IPS-NIHi11 (cell line): ENCODE measurements at regions not wholly inside any gene's neighbourhood (a gene's known extent, or its start where the extent isn't known, plus 50 kb on each side); places are given as distances from the start of the nearest gene placed in this dataset.
"Not testable (repeated sequence)": the region's sequence is repeated elsewhere in the genome, so short reads cannot be mapped to it uniquely, and the experiment has no call there.

Experiments used
- DNase-seq: peaks from one replicate; pipeline ENCODE4 v3.0.0; 2012; ENCODE audit warnings: mixed read lengths, low spot score

DNA sequence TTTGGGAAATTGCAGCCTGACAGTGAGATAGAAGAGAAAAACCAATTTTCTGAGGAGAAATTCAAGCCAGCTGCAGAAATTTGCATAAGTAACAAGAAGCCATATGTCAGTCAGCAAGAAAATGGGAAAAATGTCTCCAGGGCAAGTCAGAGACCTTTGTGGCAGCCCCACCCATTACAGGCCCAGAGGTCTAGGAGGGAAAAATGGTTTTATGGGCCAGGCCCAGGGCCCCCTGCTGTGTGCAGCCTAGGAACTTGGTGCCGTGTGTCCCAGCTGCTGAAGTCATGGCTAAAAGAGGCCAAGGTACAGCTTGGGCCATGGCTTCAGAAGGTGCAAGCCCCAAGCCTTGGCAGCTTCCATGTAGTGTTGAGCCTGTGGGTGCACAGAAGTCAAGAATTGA lies 296.1 kb downstream of the TTC6 start:
- DNase-seq: not testable (repeated sequence)

DNA sequence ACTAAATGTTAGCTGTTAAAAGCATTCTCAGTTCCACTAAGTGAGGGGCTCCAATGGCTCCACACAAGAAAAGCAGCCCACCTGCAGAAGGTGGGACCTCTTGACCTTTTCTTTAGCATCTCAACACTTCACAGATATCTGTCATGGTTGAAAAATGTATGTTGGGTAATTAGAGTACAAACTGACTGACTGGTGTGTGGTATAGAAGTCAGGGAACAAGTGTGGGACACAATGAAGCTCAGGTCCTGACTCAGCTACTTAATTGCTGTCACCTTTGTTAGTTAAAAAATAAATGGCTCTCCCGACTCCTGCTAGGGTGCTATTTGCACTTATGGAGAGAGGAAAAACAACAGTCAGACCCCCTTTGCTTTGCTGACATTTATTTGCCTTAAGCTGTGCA lies 299.0 kb downstream of the TTC6 start:
- DNase-seq: no peak

DNA sequence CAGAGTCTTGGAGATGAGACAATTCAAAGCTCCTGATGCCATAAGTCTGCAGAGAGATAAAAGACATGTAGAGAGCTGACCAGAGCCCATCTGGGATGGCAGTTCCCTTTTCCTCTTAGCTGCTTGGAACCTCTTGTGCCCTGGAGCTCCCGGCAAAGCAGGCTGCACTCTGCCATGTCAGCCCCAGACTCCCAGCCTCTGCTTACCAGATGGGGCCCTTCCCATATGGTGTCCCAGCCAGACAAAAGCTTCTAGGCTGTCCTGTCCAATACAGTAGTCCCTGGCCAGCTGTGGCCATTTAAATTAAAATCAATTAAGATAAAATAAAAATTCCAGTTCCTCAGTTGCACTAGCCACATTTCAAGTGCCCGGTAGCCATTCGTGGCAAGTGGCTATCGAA lies 303.9 kb downstream of the TTC6 start:
- DNase-seq: no peak

DNA sequence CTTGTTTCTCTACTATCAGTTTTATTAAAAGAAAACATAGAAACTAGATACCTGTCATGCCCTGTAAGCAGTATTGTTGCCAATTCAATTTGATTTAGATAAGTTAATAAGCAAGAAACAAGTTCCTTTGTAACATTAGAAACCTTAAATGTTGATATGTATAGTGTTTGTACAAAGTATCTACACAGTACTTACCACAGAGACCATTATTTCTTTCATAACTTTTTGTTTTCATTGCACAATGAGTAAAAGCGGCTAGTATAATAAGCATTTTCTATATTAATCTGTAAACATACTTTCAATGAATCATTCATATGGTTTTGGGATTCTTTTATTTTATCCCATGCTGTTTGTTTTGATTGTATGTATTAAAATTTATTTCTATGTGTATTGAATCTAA lies 305.1 kb downstream of the TTC6 start:
- no peak for DNase-seq

DNA sequence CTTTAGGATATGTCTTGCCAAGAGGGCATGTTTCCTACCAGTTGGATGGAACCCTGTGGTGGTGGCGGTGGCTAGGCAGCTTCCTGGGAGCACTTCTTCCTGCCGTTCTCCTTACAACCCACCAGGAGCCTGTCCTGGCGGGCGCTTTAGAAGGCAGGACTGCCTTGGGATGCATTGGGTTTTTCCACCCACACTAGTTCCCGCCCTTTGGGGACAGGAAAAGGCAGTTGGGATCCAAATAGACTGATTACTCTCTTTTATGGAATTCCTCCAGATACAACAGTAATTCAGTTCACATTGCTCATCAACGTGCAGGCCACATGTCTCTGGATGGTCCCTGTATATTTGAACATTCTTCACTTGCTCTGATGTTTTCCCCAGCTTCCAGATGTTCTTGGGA lies 305.7 kb upstream of the SSTR1 start:
- no peak for DNase-seq

DNA sequence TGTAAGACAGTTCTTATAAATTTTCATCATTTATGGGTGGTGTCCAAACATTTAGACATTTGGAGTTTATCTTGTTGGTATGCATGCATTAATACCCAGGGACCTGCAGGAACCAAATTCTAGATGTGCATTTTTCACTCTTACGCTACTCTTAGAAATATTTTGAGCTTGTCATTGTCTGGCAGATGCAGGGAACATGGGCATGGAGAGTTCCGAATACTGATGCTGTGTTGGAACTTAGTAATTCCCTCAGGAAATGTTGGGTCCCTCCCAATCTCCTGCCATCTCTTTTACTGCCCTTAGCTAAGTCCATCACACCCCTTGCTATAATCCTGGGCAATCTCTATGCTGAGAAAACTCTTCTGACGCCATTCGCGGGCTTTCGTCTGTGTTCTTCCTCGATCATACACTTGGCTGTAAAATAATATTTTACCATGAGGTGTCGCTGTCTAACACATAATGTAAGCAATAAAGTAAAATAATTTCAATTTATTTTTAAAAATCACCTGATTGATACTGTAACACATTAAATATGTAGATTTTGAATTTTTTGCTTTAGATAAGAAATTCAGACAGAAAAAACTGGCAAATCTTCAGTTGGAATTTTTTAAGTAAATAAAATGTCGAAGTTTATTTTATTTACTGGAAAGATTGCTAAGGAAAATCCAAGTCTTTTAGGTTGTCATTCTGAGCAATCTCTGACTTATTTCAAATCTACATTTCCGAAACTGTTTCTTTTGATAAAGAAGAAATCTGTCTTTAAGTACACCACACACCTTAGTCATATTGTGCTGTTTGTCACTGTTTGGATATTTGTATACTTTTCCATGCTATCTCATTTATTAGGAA lies 304.1 kb upstream of the SSTR1 start:
- DNase-seq: peak; percentile 58

DNA sequence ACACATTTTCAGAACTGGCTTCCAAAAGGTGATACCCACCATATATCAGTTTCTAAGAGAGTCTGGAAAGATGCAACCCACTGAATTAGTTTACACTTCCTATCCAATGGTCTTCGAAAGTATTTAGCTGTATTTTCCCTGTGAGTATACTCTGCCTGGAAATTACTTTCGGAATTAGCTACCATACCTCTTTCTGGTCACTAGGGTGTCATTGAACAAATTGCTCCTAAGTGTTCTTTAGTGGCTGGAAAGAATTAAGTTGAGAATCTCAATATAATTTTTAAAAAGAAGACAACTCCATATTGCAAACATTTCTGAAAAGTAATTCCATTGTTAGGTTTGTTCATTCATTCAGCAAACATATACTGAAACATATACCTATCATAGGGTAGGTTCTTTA lies 283.1 kb upstream of the SSTR1 start:
- no peak for DNase-seq

DNA sequence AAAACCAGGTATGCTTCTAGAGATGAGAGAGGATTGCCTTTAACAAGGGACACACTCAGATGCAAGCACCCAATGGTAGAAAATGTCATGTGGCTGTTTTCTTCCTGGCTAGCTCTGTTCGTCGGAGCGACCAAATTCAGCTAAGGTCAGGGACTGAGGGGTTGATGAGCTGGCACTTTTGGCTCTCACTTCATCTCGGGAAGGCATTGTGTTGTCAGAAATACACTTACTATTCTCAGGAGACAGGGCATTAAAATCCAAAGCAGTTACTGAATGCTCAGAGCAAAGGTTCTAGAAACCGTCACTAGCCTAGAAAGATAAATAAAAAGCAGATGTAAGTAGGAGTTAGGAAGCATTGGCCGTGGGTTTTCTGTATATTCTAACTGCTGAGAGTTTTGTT lies 275.7 kb upstream of the SSTR1 start:
- DNase-seq: no peak

DNA sequence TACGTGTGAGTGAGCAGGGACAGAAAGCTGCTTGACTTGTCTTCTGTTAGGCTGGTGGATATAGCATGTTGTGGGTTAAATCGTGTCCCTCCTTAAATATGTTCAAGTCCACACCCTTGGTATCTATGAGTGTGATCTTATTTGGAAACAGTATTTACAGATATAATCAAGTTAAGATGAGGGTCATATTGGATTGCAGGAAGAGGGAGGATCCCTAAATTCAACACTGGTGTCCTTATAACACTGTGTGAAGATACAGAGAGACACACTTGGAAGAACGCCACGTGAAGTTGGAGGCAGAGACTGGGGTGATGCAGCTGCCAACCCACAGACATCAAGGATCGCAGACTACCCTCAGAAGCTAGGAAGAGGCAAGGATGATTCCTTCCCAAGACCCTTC lies 275.2 kb upstream of the SSTR1 start:
- no peak for DNase-seq

DNA sequence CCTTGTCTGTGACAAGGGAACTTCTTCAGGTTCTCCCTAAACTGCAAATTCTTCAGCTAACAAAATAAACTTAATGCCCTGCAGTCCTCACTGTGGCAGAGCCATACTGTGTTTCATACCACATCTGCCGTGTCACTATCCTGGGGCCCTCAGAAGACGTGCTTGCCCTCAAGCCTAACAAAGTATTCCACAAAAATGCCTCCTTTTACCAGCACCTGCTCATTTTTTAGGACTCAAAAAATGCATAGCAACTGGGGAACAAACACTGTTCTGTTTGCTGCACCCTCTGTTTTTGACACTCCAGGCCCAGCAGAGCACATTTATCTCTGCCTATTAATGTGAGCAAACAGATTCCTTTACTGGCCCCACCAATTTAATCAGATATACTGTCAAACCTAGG lies 270.7 kb upstream of the SSTR1 start:
- DNase-seq: no peak

DNA sequence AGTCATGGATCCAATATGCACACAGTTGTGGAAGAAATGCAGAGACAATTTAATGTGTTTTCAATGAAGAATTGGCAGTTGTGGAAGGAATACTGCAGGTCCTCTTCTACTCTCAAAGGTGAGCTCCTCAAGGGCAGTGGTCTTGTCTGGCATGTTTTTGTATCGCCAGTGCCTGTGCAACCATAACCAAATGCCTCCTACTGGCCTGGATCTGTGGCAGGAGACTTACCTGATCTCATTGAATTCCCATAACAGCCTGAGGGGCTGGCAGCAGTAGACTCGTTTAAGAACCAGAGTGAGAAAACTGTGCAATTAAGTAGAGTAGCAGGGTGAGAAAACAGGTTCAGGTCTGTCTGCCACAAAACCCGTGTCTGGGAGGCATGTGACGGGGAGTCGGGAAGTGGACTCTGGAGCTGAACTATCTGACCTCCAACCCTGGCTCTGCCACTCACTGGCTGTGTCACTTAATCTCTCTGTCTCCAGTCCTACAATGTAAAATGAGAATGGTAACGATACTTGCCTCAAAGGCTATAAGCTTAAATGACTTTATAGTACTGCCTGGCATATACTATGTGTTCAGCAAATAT lies 268.2 kb upstream of the SSTR1 start:
- DNase-seq: no peak

DNA sequence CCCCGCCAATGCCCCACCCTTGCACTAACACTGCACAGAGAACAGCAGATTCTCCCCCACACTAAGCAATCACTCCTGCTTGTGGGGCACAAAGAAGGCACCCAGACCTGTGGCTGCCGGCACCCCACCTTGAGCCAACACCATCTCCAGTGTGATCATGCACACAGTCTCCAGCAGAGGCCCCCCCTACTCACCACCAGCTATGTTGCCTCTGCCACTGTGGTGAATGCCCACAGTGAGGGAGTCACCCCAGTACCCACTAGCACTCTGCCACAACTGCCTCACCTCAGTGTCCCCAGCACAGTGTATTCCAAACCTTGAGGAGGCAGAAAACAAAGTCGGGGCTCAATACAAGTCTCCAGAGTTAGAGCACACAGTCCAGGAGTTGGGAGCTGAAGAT lies 261.7 kb upstream of the SSTR1 start:
- no peak for DNase-seq

DNA sequence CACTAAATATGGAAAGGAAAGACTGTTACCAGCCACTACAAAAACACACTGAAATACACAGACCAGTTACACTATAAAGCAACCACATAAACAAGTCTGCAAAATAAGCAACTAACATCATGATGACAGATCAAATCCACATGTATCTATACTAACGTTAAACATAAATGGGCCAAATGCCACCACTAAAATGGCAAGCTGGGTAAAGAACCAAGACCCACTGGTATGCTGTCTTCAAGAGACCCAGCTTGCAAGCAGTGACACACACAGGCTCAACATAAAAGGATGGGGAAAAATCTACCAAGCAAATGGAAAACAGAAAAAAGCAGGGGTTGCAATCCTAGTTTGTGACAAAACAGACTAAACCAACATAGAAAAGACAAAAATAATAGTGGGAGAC lies 260.9 kb upstream of the SSTR1 start:
- DNase-seq: no peak

DNA sequence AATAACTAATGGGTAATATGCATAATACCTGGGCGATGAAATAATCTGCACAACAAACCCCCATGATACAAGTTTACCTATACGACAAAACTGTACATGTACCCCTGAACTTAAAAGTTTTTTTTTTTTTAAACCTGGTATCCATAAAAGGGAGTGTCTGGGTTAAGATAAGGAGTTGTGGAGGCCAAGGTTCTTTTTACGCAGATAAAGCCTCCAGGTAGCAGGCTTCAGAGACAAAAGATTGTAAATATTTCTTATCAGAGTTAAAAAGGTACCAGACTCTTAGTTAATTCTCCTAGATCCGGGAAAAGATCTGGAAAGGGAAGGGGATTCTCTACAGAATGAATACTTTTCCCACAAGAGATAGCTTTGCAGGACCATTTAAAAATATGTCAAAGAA lies 259.4 kb upstream of the SSTR1 start:
- DNase-seq: no peak

DNA sequence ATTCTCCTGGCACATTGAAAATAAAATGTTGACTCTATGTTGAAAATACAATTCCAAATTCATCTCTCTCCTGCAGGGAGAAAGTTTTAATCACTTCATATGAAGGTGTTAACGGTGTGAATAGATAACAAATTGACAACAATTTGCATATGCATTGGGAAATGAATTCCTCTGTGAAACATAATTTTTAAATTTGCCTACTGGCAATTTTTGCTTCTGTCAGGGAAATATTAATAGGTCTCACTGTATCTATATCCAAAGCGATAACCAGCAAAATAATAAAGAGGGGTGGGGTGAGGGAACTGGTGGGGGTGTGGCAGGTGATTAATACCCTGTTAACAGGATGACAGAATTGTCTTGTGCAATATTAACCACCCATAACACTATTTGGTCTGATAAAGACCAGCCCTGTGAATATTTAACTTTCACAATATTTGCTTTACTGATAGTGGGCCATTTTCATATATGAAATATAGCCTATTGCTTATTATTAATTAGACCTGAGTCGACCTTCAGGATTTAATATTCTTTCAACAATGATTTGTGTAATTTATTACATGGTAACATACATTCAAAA lies 239.0 kb upstream of the SSTR1 start:
- no peak for DNase-seq

DNA sequence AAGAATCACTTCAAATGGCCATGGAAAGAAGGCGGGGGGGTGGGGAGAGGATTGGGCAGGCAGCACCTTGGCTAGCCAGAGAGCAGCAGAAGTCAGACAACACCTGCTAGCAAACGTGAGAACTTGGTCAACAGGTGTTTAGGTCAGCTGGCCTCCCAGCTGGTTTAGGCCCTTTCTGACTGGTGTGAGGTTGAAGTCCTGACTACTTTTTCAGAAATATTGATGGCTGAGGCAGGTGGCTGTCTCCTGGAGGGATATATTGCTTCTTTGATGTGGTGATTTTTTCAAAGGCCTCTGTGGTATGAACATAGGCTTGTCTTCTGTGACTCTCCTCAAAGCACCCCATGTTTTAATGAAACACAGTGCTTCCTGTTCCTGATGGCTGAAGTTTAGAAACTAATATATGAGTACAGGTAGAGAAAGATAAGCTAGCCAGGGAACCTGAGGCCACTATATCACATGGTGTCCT lies 238.2 kb upstream of the SSTR1 start:
- DNase-seq: no peak

DNA sequence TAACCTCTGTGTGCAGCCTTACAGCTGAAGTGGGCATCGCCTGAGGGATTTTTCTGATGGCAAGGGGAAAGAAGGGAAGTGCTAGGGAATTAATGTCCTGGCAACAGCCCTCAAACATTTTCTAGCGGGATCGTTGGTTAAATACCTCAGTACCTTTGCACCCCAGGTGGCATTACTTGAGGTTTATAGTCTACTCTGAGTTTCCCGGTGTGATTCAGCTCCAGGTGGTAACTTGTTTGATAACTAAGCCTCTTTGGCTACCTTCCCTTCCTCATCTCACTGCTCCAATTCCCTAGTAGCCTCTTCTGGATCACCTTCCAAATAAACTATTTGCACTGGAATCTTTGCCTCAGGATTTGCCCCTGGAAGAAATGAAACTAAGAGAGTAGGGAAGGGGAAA lies 237.0 kb upstream of the SSTR1 start:
- no peak for DNase-seq

DNA sequence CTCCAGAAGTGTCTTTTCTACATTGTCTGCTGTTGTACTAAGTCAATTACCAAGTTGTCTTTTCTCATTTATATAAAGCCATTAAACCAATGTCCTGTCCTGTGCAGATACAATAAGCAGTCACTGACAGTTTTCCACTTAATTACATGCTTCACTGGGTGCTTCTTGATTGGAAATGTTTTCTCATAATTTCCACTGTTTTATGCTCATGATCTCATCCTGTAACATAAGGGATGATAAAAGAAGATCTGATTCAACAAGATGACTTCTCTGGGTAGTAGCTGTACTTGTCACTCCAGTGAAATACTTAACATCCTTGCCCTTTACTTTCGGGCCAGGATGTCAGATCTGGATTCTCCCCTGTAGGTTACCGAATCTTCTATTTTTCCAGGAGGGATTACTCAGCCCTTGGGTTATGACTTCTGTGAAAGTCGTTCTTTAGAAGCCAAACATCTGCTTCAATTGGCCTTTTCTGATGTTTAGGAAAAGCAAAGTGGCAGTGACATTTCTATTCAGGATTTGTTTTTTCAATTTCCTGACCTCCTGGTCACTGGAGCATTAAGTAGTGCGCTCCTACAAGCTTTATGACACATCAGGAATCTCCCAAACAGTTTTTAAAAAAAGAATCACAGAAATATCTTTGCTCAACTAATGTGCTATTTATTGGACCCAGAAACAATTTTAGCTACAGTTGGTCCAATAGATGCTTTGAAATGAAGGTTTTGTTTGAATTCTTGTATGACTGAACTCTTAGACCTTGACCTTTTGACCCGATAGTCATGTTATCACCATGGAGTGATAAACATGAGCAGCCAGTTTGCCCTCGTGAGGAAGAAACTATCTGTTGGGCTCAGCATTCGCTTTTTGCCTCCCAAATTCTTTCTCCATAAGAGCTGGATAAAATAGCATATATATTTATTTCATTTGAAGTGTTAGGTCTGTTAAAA lies 234.5 kb upstream of the SSTR1 start:
- DNase-seq: no peak

DNA sequence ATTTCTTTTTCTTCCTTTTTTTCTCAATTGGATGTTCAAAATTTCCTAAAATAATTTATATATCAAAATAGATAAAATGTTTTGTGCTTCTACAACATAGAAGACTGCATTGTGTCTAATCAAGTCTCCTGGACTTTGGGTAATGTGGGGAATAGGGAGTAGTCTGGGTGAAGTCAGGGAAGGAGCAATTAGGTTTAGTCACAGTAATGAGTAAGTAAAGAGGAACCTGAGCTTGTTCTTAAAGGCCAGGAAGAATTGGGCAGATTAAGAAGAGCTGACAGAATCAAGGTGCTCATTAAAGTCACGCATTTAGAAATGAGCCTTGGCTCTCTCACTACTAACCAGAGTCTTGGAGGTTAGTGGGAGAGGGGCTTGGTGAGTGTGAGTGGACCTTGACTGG lies 233.3 kb upstream of the SSTR1 start:
- DNase-seq: no peak

DNA sequence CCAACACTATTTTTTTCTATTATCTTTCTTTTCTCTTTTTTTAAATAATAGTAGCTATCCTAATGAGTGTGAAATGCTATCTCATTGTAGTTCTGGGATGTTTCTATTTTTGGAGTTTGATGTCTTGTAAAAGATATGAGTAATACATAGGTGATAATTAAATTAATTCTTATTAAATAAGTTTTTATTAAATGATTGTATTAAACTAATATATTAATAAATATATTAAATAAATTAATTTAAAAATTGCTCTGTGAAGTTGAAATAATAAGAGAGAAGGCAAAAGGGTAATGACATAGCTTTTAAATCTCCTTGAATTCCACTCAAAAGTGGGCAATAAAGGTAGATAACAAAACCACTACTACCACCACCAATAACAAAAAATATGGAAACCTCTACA lies 230.2 kb upstream of the SSTR1 start:
- DNase-seq: no peak

DNA sequence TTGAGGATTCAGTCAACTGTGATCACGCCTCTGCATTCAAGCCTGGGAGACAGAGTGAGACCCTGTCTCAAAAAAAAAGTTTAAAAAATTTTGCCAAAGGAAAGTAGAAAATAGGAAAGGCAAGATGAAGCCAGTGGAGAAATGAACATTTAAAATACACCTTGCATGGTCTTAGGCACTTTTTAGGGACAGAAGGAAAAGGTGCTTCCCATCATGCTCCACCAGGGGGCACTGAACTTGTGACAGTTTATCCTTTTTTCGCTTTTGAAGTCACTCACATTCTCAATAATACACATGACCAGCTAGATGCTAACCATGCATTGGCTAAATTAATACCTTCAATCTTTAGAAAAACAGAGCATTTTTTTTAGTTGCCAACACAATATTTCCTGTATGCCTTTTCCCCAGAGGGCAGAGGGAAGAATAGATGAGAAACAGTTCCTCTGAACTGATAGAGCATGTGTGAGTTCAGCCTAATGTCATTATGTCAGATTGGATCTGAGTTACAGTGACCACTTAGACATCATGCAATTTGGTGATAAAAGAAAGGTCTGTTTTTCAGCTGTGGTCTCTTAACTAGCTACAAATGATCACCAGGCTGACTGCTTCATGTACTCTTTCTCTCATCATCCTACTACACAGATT lies 221.8 kb upstream of the SSTR1 start:
- peak; percentile 31 for DNase-seq

DNA sequence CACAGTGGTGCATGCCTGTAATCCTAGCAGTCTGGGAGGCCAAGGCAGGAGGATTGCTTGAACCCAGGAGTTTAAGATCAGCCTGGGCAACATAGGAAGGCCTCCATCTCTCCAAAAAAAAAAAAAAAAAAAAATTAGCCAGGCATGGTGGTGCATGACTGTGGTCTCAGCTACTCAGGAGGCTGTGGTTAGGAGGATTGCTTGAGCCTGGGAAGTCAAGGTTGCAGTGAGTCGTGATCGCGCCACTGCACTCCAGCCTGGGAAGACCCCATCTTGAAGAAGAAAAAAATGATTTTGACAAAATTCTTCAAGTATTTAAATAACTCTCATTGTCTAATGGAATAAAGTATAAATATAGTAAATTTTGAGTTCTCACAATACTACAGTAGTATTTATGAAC lies 219.2 kb upstream of the SSTR1 start:
- no peak for DNase-seq
